Forelimb muscle (tissue), 1 donor: ENCODE measurements at regions not wholly inside any gene's neighbourhood (a gene's known extent, or its start where the extent isn't known, plus 50 kb on each side); places are given as distances from the start of the nearest gene placed in this dataset.

Source experiments
- DNase-seq: peaks from one replicate; pipeline ENCODE4 v3.0.0-alpha.2; 2013; ENCODE audit warnings: low read depth

GRCh38 chr6:95357380-95358020 lies 219.8 kb upstream of the MANEA start:
- DNase-seq = no peak

- no peak for DNase-seq
Measured at GRCh38 chr6:95364016-95364604, 213.2 kb upstream of the MANEA start.

GRCh38 chr6:95365454-95365853 lies 211.9 kb upstream of the MANEA start:
- DNase-seq = no peak

GRCh38 chr6:95366414-95366813 lies 210.9 kb upstream of the MANEA start:
- no peak for DNase-seq

GRCh38 chr6:95383878-95384277 lies 193.5 kb upstream of the MANEA start:
- no peak for DNase-seq

- DNase-seq = no peak
Measured at GRCh38 chr6:95384988-95385387, 192.3 kb upstream of the MANEA start.

- DNase-seq = no peak
Measured at GRCh38 chr6:95387845-95388244, 189.5 kb upstream of the MANEA start.

- no peak for DNase-seq
Measured at GRCh38 chr6:95404777-95405176, 172.6 kb upstream of the MANEA start.

GRCh38 chr6:95408111-95408510 lies 169.2 kb upstream of the MANEA start:
- DNase-seq = no peak

- no peak for DNase-seq
Measured at GRCh38 chr6:95410168-95410567, 167.2 kb upstream of the MANEA start.

GRCh38 chr6:95413789-95414188 lies 163.5 kb upstream of the MANEA start:
- no peak for DNase-seq

- DNase-seq = no peak
Measured at GRCh38 chr6:95417856-95418255, 159.5 kb upstream of the MANEA start.

- DNase-seq = no peak
Measured at GRCh38 chr6:95420792-95421191, 156.5 kb upstream of the MANEA start.

GRCh38 chr6:95423331-95423730 lies 154.0 kb upstream of the MANEA start:
- no peak for DNase-seq

GRCh38 chr6:95431637-95432228 lies 145.6 kb upstream of the MANEA start:
- DNase-seq = peak; percentile 4

- no peak for DNase-seq
Measured at GRCh38 chr6:95439741-95440140, 137.6 kb upstream of the MANEA start.

- DNase-seq = no peak
Measured at GRCh38 chr6:95448208-95448607, 129.1 kb upstream of the MANEA start.

- no peak for DNase-seq
Measured at GRCh38 chr6:95469511-95469910, 107.8 kb upstream of the MANEA start.

GRCh38 chr6:95478941-95479340 lies 98.4 kb upstream of the MANEA start:
- no peak for DNase-seq

GRCh38 chr6:95487817-95488216 lies 89.5 kb upstream of the MANEA start:
- DNase-seq = no peak

GRCh38 chr6:95489185-95489863 lies 88.0 kb upstream of the MANEA start:
- no peak for DNase-seq

- DNase-seq = no peak
Measured at GRCh38 chr6:95496769-95497426, 80.4 kb upstream of the MANEA start.
